IMR-90 (cell line): ENCODE measurements at regions not wholly inside any gene's neighbourhood (a gene's known extent, or its start where the extent isn't known, plus 50 kb on each side); places are given as distances from the start of the nearest gene placed in this dataset.

Experiments used
- ATAC-seq: fragments of 200-7000 bp; cut with Tn5 transposase; 2 replicates; pipeline ENCODE4 v1.9.1; 2020; ENCODE audit warnings: low read depth, mild to moderate bottlenecking, moderate library complexity
- BruUV-seq: library from RNA; stranded (reverse); fragments of 400-500 nt; replicated peaks from 2 replicates; lab custom pipeline; 2021; lab: Mats Ljungman, UMichigan
- CTCF ChIA-PET: fragments of 300-600 bp; formaldehyde crosslinking; extraction: SDS; loops from one replicate; lab custom pipeline; 2021; ENCODE audit warnings: antibody characterized with exemption; lab: Yijun Ruan, JAX
- POLR2A ChIA-PET: fragments of 300-600 bp; sonication (Branson Sonifier 250); formaldehyde crosslinking; loops from one replicate; lab custom pipeline; 2022; ENCODE audit warnings: antibody characterized with exemption; ENCODE audit not compliant: unreplicated experiment; lab: Charles Lee
- DNase-seq: peaks from one replicate; pipeline ENCODE4 v3.0.0; 2013
- H2AFZ ChIP-seq: replicated peaks from 2 replicates; pipeline ENCODE3; 2013; ENCODE audit warnings: low read length, mild to moderate bottlenecking; ENCODE audit not compliant: poor library complexity
- H2AK5ac ChIP-seq: 2 replicates; pipeline ENCODE4 v1.6.1; 2013; ENCODE audit warnings: low read depth, low read length, inconsistent platforms
- H2AK9ac ChIP-seq: replicated peaks from 2 replicates; pipeline ENCODE3; 2013; ENCODE audit warnings: mild to moderate bottlenecking, low read depth, low read length, moderate library complexity; ENCODE audit not compliant: poor library complexity
- H2BK120ac ChIP-seq: 2 replicates; pipeline ENCODE4 v1.6.1; 2013; ENCODE audit warnings: low read depth, low read length, inconsistent platforms
- H2BK15ac ChIP-seq: 3 replicates; pipeline ENCODE4 v1.6.1; 2013; ENCODE audit warnings: low read depth, low read length, inconsistent platforms
- H2BK20ac ChIP-seq: 2 replicates; pipeline ENCODE4 v1.6.1; 2013; ENCODE audit warnings: low read depth, mild to moderate bottlenecking, inconsistent platforms, low read length, moderate library complexity
- H2BK5ac ChIP-seq: 2 replicates; pipeline ENCODE4 v1.6.1; 2013; ENCODE audit warnings: mild to moderate bottlenecking, low read depth, low read length, inconsistent platforms; ENCODE audit not compliant: poor library complexity, severe bottlenecking
- H3K14ac ChIP-seq: replicated peaks from 2 replicates; pipeline ENCODE4 v1.6.1; 2013; ENCODE audit warnings: low read depth, low read length, inconsistent platforms
- H3K18ac ChIP-seq: 2 replicates; pipeline ENCODE4 v1.6.1; 2013; ENCODE audit warnings: low read depth, low read length, control low read depth
- H3K23ac ChIP-seq: 2 replicates; pipeline ENCODE4 v1.6.1; 2013; ENCODE audit warnings: low read depth, low read length, inconsistent platforms
- H3K27ac ChIP-seq: 2 replicates; pipeline ENCODE4 v1.5.1; 2013; ENCODE audit warnings: mild to moderate bottlenecking, control low read depth, low read length; ENCODE audit not compliant: insufficient read depth
- H3K27me3 ChIP-seq: 2 replicates; pipeline ENCODE4 v1.6.1; 2013; ENCODE audit warnings: low read length; ENCODE audit not compliant: control insufficient read depth, insufficient read depth
- H3K36me3 ChIP-seq: 2 replicates; pipeline ENCODE4 v1.6.1; 2013; ENCODE audit warnings: low read length, mixed read lengths; ENCODE audit not compliant: control insufficient read depth, insufficient read depth
- H3K4ac ChIP-seq: 2 replicates; pipeline ENCODE4 v1.6.1; 2013; ENCODE audit warnings: low read depth, low read length, inconsistent platforms
- H3K4me1 ChIP-seq: 2 replicates; pipeline ENCODE4 v1.6.1; 2013; ENCODE audit warnings: low read length, mixed read lengths; ENCODE audit not compliant: control insufficient read depth, insufficient read depth
- H3K4me2 ChIP-seq: 2 replicates; pipeline ENCODE4 v1.6.1; 2013; ENCODE audit warnings: low read depth, mild to moderate bottlenecking, control low read depth, low read length, moderate library complexity
- H3K4me3 ChIP-seq: 2 replicates; pipeline ENCODE4 v1.5.1; 2013; ENCODE audit warnings: low read depth, mild to moderate bottlenecking, control low read depth, low read length, moderate library complexity; ENCODE audit not compliant: insufficient read depth
- H3K56ac ChIP-seq: 2 replicates; pipeline ENCODE4 v1.6.1; 2013; ENCODE audit warnings: low read length, inconsistent platforms; ENCODE audit not compliant: insufficient read depth; ENCODE audit errors: extremely low read depth
- H3K79me1 ChIP-seq, 2 experiments: 2 replicates each; pipeline ENCODE4 v1.6.1; 2013; ENCODE audit warnings: low read length in 2 of 2, inconsistent platforms in 1 of 2, low read depth in 1 of 2
- H3K9ac ChIP-seq: 2 replicates; pipeline ENCODE4 v1.6.1; 2013; ENCODE audit warnings: low read depth, low read length, control low read depth
- H3K9me1 ChIP-seq: 2 replicates; pipeline ENCODE4 v1.6.1; 2013; ENCODE audit warnings: low read length, inconsistent platforms; ENCODE audit not compliant: insufficient read depth
- H3K9me3 ChIP-seq: 2 replicates; pipeline ENCODE4 v1.6.1; 2013; ENCODE audit warnings: low read length; ENCODE audit not compliant: control insufficient read depth, insufficient read depth
- H4K20me1 ChIP-seq: 2 replicates; pipeline ENCODE4 v1.6.1; 2013; ENCODE audit warnings: low read length, inconsistent platforms; ENCODE audit not compliant: insufficient read depth
- H4K5ac ChIP-seq: 2 replicates; pipeline ENCODE4 v1.6.1; 2013; ENCODE audit warnings: mild to moderate bottlenecking, low read depth, low read length, control low read depth
- H4K8ac ChIP-seq, 2 experiments: 2 replicates each; pipeline ENCODE4 v1.6.1; 2013; ENCODE audit warnings: low read depth in 2 of 2, low read length in 2 of 2, control low read depth in 1 of 2, inconsistent platforms in 1 of 2
- H4K91ac ChIP-seq: 2 replicates; pipeline ENCODE4 v1.6.1; 2013; ENCODE audit warnings: low read depth, low read length, inconsistent platforms; ENCODE audit not compliant: insufficient read depth
- CTCF ChIP-seq: conservative IDR thresholded peaks from 2 replicates; pipeline ENCODE4 v1.5.1; 2012; ENCODE audit warnings: mild to moderate bottlenecking, low read depth, low read length, improper control_type of control experiment
- MAZ ChIP-seq: IDR thresholded peaks from 2 replicates; pipeline ENCODE4 v1.6.1; 2012; ENCODE audit warnings: low read depth, mild to moderate bottlenecking, low read length, improper control_type of control experiment, moderate library complexity, borderline replicate concordance
- MXI1 ChIP-seq: IDR thresholded peaks from 2 replicates; pipeline ENCODE4 v1.6.1; 2012; ENCODE audit warnings: low read depth, mild to moderate bottlenecking, low read length, moderate library complexity, borderline replicate concordance
- NFE2L2 ChIP-seq: fragments of 150-350 bp; IDR thresholded peaks from 2 replicates; pipeline ENCODE4 v1.6.1; 2016; ENCODE audit warnings: low read depth, mild to moderate bottlenecking, low read length
- WGBS, 2 experiments: methylation state at CpG; one replicate each; pipeline versions ENCODE4 v1.1.5 to v1.1.7; 2013; ENCODE audit warnings: missing lambda C conversion rate in 2 of 2; ENCODE audit not compliant: insufficient read length in 1 of 2; ENCODE audit errors: extremely low coverage in 2 of 2; 5-methylcytosine and 5-hydroxymethylcytosine counted together
- dilution Hi-C: fragments of 300-500 bp; cut with HindIII; formaldehyde crosslinking; loops from one replicate; pipeline ENCODE4 v1.14.3; 2018; ENCODE audit warnings: low sequenced_read_pairs; ENCODE audit not compliant: unreplicated experiment
- in situ Hi-C: fragments of 300-500 bp; cut with MboI; formaldehyde crosslinking; loops from 3 replicates; pipeline ENCODE4 v1.14.3; 2019; ENCODE audit warnings: low sequenced_read_pairs, inconsistent platforms, mixed read lengths
- intact Hi-C: fragments of 100-400 bp; cut with micrococcal nuclease; formaldehyde crosslinking; loops from 2 replicates; pipeline ENCODE4 v1.10.0; 2022

DNA sequence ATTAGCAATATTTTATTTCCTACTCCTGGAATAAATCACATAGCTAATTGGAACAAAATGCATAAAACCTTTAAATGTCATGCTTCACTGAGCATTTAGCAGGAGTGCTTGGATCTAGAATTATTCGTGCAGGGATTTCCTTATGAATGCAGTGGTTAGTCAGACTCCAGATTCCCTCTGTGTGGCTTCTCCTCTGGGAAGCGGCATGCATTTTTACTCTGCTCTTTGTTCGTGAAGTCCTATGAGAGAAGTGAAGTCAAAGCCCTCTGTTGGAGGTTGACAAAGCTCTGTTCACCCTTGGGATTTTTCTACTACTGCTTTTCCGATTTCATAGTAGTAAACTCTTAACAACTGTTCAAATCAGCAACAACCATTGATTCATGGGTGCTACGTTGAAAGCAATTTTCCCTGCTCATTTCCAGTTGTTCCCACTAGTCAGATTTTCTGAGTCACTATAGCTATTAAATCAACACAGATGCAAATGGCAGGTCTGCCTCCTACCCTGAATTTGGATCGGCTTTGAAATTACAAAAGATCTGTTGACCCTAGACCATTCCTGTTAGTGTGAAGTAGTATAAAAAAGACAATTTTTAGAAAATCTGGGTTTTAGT is 461.7 kb downstream of the STK39 start:
- BruUV-seq: no TSS peak
- Histone ChIP-seq H3K36me3 (no peaks in the 10 kb centered on the region), H2BK5ac (no peak overlapping the region), H4K20me1 (no peaks in the 10 kb centered on the region), H3K9me1 (no peaks in the 10 kb centered on the region), H3K27ac (no peak overlapping the region), H3K79me1 (no peaks in the 10 kb centered on the region), H3K18ac (no peak overlapping the region), H3K56ac (no peak overlapping the region), H3K23ac (no peak overlapping the region), H2BK15ac (no peak overlapping the region), H3K14ac (no peak overlapping the region), H2AFZ (no peak overlapping the region), H2BK20ac (no peak overlapping the region), H3K9me3 (no peaks in the 10 kb centered on the region), H4K8ac (no peak overlapping the region), H3K4me3 (no peak overlapping the region), H3K9ac (no peak overlapping the region), H2AK9ac (no peak overlapping the region), H3K4ac (no peak overlapping the region), H4K91ac (no peak overlapping the region), H2BK120ac (no peak overlapping the region), H3K4me2 (no peak overlapping the region), H3K4me1 (no peaks in the 10 kb centered on the region), H4K5ac (no peak overlapping the region), H2AK5ac (no peak overlapping the region), H3K27me3 (no peaks in the 10 kb centered on the region)
- POLR2A ChIA-PET: no interaction called here
- CTCF ChIA-PET: no interaction called here
- intact Hi-C loops (no loop called here), dilution Hi-C loops (no loop called here), in situ Hi-C loops (no loop called here)
- TF ChIP-seq MXI1: no peak
- no peak for TF ChIP-seq NFE2L2
- no peak for TF ChIP-seq MAZ
- no peak for TF ChIP-seq CTCF
- no peak for DNase-seq
- 40% methylated on average over 1 of the region's 6 CpGs; no CpG with 5 or more reads in 1 of the 2 experiments for WGBS, 2 experiments
- no peak for ATAC-seq
